ENCODE measurements at regions not wholly inside any gene's neighbourhood (a gene's known extent, or its start where the extent isn't known, plus 50 kb on each side); places are given as distances from the start of the nearest gene placed in this dataset.

GRCh38 chr10:110447886-110448285 lies 49.8 kb upstream of the DUSP5 start:
- CTCF ChIA-PET, result interaction anchor here (0.7 to 2.0 kb wide), 5 partner anchors 16 to 123 kb away, joined by 3 to 8 read pairs (median 4); no protein-coding TSS in a partner anchor
- DNase-seq (ENCODE audit: extremely low spot score), result no peak
- no peak for TF ChIP-seq CTCF (IDR thresholded peaks at IDR 0.05; ENCODE audit: control extremely low read depth, extremely low read depth, low read depth, missing control alignments)
- POLR2A ChIA-PET, result no interaction called here

Measured in GM10248 (cell line).